Gastrocnemius medialis (tissue), 4 donors: ENCODE measurements at regions not wholly inside any gene's neighbourhood (a gene's known extent, or its start where the extent isn't known, plus 50 kb on each side); places are given as distances from the start of the nearest gene placed in this dataset.
"Not testable (repeated sequence)": the region's sequence is repeated elsewhere in the genome, so short reads cannot be mapped to it uniquely, and the experiment has no call there.

Experiments
- ATAC-seq, 2 donors: fragments of 150-250 bp; one replicate each; pipeline ENCODE4 v1.9.1; 2016
- DNase-seq, 2 donors: peaks; one replicate each; pipeline ENCODE4 v3.0.0-alpha.2; 2019
- H3K27ac ChIP-seq, 4 donors: fragments of 200-600 bp; sonication (generic); 1 replicate in 1 of 4; 2 replicates in 3 of 4; pipeline ENCODE4 v1.5.1; 2016 to 2018; ENCODE audit warnings: mild to moderate bottlenecking in 2 of 4, moderate library complexity in 1 of 4
- H3K27me3 ChIP-seq, 3 donors: fragments of 200-600 bp; sonication (generic) in 2 of 3; 1 replicate in 1 of 3; 2 replicates in 2 of 3; pipeline versions ENCODE4 v1.5.1 to v1.6.0; 2016 to 2019; ENCODE audit warnings: mild to moderate bottlenecking in 1 of 3, moderate library complexity in 1 of 3
- H3K36me3 ChIP-seq, 2 donors: fragments of 200-600 bp; sonication (generic) in 1 of 2; one replicate each; pipeline ENCODE4 v1.5.1; 2017 to 2018
- H3K4me1 ChIP-seq, 2 donors: fragments of 200-600 bp; sonication (generic) in 1 of 2; one replicate each; pipeline ENCODE4 v1.5.1; 2016 to 2017; ENCODE audit warnings: mild to moderate bottlenecking in 2 of 2
- H3K4me3 ChIP-seq, 4 donors: fragments of 200-600 bp; sonication (generic) in 3 of 4; 1 replicate in 1 of 4; 2 replicates in 3 of 4; pipeline ENCODE4 v1.5.1; 2016 to 2019; ENCODE audit warnings: mild to moderate bottlenecking in 2 of 4
- H3K9me3 ChIP-seq, 3 donors: fragments of 200-600 bp; sonication (generic) in 2 of 3; 1 replicate in 1 of 3; 2 replicates in 2 of 3; pipeline ENCODE4 v1.5.1; 2016 to 2019
- CTCF ChIP-seq, 5 experiments: fragments of 450-650 bp in 3 of 5; fragments of 200-600 bp in 2 of 5; sonication (generic) in 2 of 5; IDR thresholded peaks in 4 of 5; conservative IDR thresholded peaks in 1 of 5; 1 replicate in 4 of 5; 2 replicates in 1 of 5; pipeline ENCODE4 v1.5.1; 2016 to 2019; ENCODE audit warnings: antibody characterized with exemption in 5 of 5, mild to moderate bottlenecking in 3 of 5, moderate library complexity in 3 of 5
- POLR2A ChIP-seq, 2 donors: fragments of 450-650 bp; IDR thresholded peaks; one replicate each; pipeline ENCODE4 v1.6.1; 2017; ENCODE audit warnings: antibody characterized with exemption in 2 of 2, mild to moderate bottlenecking in 2 of 2, moderate library complexity in 2 of 2
- in situ Hi-C, 4 donors: fragments of 200-750 bp; cut with MboI; loops; one replicate each; pipeline versions ENCODE4 v1.15.0 to v1.8.0; 2017; ENCODE audit warnings: low sequenced_read_pairs in 4 of 4
- intact Hi-C: fragments of 100-400 bp; cut with DNase I; formaldehyde crosslinking; loops from one replicate; pipeline ENCODE4 v1.15.1; 2023; ENCODE audit warnings: low total_unique reads

GRCh38 chr16:21520134-21521047, 79.0 kb upstream of the METTL9 start:
- in situ Hi-C loops, H3K36me3 ChIP-seq, intact Hi-C loops, H3K27me3 ChIP-seq, H3K9me3 ChIP-seq: not testable (repeated sequence)
- peaks cover 8 to 18% of the 10 kb centered on the region in 2 donors for H3K4me1 ChIP-seq
- peak overlapping the region; percentile 56 to 91 (median 74) for H3K4me3 ChIP-seq
- ATAC-seq (peak; percentile 44 to 62), DNase-seq (peak; percentile 92 to 96)
- peak overlapping the region; percentile 89 to 100 (median 94) for H3K27ac ChIP-seq
- TF ChIP-seq POLR2A (IDR thresholded peaks at IDR 0.05), result peak; percentile 97 to 98

GRCh38 chr16:21521048-21521389, 78.4 kb upstream of the METTL9 start:
- H3K27me3 ChIP-seq, in situ Hi-C loops, H3K4me3 ChIP-seq, H3K36me3 ChIP-seq, ATAC-seq, H3K9me3 ChIP-seq, intact Hi-C loops, DNase-seq: not testable (repeated sequence)
- Histone ChIP-seq H3K4me1 (peaks cover 3 to 12% of the 10 kb centered on the region in 2 donors), H3K27ac (peak overlapping the region; percentile 89 to 100 (median 94))

- intact Hi-C loops, H3K27me3 ChIP-seq, H3K9me3 ChIP-seq, in situ Hi-C loops, H3K4me1 ChIP-seq, ATAC-seq, H3K36me3 ChIP-seq, H3K4me3 ChIP-seq: not testable (repeated sequence)
- peak in 1 of 2 donors; percentile 42 for DNase-seq
- H3K27ac ChIP-seq, result peak overlapping the region in 3 of 4 donors; percentile 89 to 96 (median 93)
These were observed 77.8 kb upstream of the METTL9 start for GRCh38 chr16:21521390-21522143.

GRCh38 chr16:21522846-21523245, 76.5 kb upstream of the METTL9 start:
- H3K27ac ChIP-seq, H3K4me3 ChIP-seq, intact Hi-C loops, in situ Hi-C loops, H3K36me3 ChIP-seq, DNase-seq, H3K4me1 ChIP-seq, H3K27me3 ChIP-seq, ATAC-seq, H3K9me3 ChIP-seq: not testable (repeated sequence)

- intact Hi-C loops, result no loop called here
- DNase-seq, result no peak
These were observed 75.8 kb upstream of the METTL9 start for GRCh38 chr16:21523411-21524067.

More at GRCh38 chr16:21523411-21524067, 75.8 kb upstream of the METTL9 start:
- TF ChIP-seq CTCF (IDR thresholded peaks at IDR 0.05 in 4 of 5, conservative IDR thresholded peaks at IDR 0.05 in 1 of 5) (no peak), POLR2A (IDR thresholded peaks at IDR 0.05) (no peak)
- in situ Hi-C loops, result no loop called here
- H3K9me3 ChIP-seq, result no peaks in the 10 kb centered on the region
- H3K4me1 ChIP-seq, result no peaks in the 10 kb centered on the region
- H3K27ac ChIP-seq, result no peak overlapping the region
- no peaks in the 10 kb centered on the region for H3K36me3 ChIP-seq
- no peaks in the 10 kb centered on the region for H3K27me3 ChIP-seq
- no peak overlapping the region for H3K4me3 ChIP-seq
- no peak for ATAC-seq
